SU-DHL-6 (cell line): ENCODE measurements at regions not wholly inside any gene's neighbourhood (a gene's known extent, or its start where the extent isn't known, plus 50 kb on each side); places are given as distances from the start of the nearest gene placed in this dataset.

Experiments
- H2AFZ ChIP-seq: fragments of 200-600 bp; sonication (generic); 2 replicates; pipeline ENCODE4 v1.6.1; 2014; ENCODE audit warnings: low read depth, mild to moderate bottlenecking, moderate library complexity, mixed read lengths, antibody characterized with exemption, low read length; ENCODE audit not compliant: severe bottlenecking
- H3F3A ChIP-seq: fragments of 200-600 bp; shearing (Covaris generic); 2 replicates; pipeline ENCODE4 v1.6.0; 2016; ENCODE audit warnings: antibody characterized with exemption, mild to moderate bottlenecking; ENCODE audit not compliant: insufficient read depth
- H3K27ac ChIP-seq: fragments of 200-600 bp; sonication (generic); 2 replicates; pipeline ENCODE4 v1.5.1; 2016; ENCODE audit warnings: low read depth, mild to moderate bottlenecking, low read length, moderate library complexity, mixed read lengths
- H3K27me3 ChIP-seq: fragments of 200-600 bp; sonication (generic), shearing (Covaris generic); 2 replicates; pipeline ENCODE4 v1.6.0; 2014; ENCODE audit warnings: mild to moderate bottlenecking, low read length
- H3K36me3 ChIP-seq: fragments of 200-600 bp; sonication (generic); 2 replicates; pipeline ENCODE4 v1.6.1; 2014; ENCODE audit warnings: mild to moderate bottlenecking, low read length, mixed read lengths
- H3K4me2 ChIP-seq: fragments of 300-600, 200-600 bp; shearing (Covaris generic), sonication (generic); 2 replicates; pipeline ENCODE4 v1.6.0; 2014; ENCODE audit warnings: low read length, low read depth, mild to moderate bottlenecking; ENCODE audit not compliant: poor library complexity, severe bottlenecking
- H3K4me3 ChIP-seq: fragments of 200-600 bp; sonication (generic); 2 replicates; pipeline ENCODE4 v1.5.1; 2014; ENCODE audit warnings: antibody characterized with exemption, low read length, mild to moderate bottlenecking, mixed read lengths; ENCODE audit not compliant: insufficient read depth, poor library complexity, severe bottlenecking
- H3K79me2 ChIP-seq: fragments of 200-600 bp; sonication (generic); 2 replicates; pipeline ENCODE4 v1.6.1; 2014; ENCODE audit warnings: mild to moderate bottlenecking, low read length, moderate library complexity; ENCODE audit not compliant: insufficient read depth
- H3K9ac ChIP-seq: fragments of 200-600 bp; sonication (generic); 2 replicates; pipeline ENCODE4 v1.7.0; 2014; ENCODE audit warnings: mild to moderate bottlenecking, low read length
- H3K9me2 ChIP-seq: fragments of 200-600 bp; sonication (generic); replicated peaks from 2 replicates; pipeline ENCODE4 v1.6.1; 2014; ENCODE audit warnings: low read length; ENCODE audit not compliant: insufficient read depth
- H3K9me3 ChIP-seq: fragments of 200-600 bp; sonication (generic); 2 replicates; pipeline ENCODE4 v1.6.1; 2014; ENCODE audit warnings: low read length, mixed read lengths; ENCODE audit not compliant: insufficient read depth
- H4K20me1 ChIP-seq: fragments of 200-600 bp; sonication (generic); 2 replicates; pipeline ENCODE4 v1.6.1; 2014; ENCODE audit warnings: low read depth, mild to moderate bottlenecking, antibody characterized with exemption, low read length, moderate library complexity, mixed read lengths
- CTCF ChIP-seq: fragments of 200-600 bp; sonication (generic); IDR thresholded peaks from one replicate; pipeline ENCODE4 v1.5.1; 2017; ENCODE audit warnings: antibody characterized with exemption, mild to moderate bottlenecking, low read length, moderate library complexity; ENCODE audit not compliant: insufficient read depth, poor library complexity, severe bottlenecking
- EZH2phosphoT487 ChIP-seq: fragments of 200-600 bp; sonication (generic), shearing (Covaris generic); conservative IDR thresholded peaks from 2 replicates; pipeline ENCODE4 v1.6.1; 2018; ENCODE audit warnings: mild to moderate bottlenecking, antibody characterized with exemption, low read length, moderate library complexity, mixed read lengths

GRCh38 chr11:44451706-44452105 lies 113.8 kb upstream of the CD82 start:
- Histone ChIP-seq H4K20me1 (no peaks in the 10 kb centered on the region), H3K79me2 (no peaks in the 10 kb centered on the region), H3K9me3 (no peaks in the 10 kb centered on the region), H3K27ac (no peak overlapping the region), H3K27me3 (no peaks in the 10 kb centered on the region), H3K4me2 (no peak overlapping the region), H3F3A (no peaks in the 10 kb centered on the region), H3K4me3 (no peak overlapping the region), H2AFZ (no peak overlapping the region), H3K9me2 (no peaks in the 10 kb centered on the region), H3K36me3 (no peaks in the 10 kb centered on the region), H3K9ac (no peak overlapping the region)
- TF ChIP-seq CTCF: no peak
- no peak for TF ChIP-seq EZH2phosphoT487

GRCh38 chr11:44452827-44453572 lies 112.5 kb upstream of the CD82 start:
- no peaks in the 10 kb centered on the region for H3K9me3 ChIP-seq
- H2AFZ ChIP-seq: no peak overlapping the region
- no peaks in the 10 kb centered on the region for H3K79me2 ChIP-seq
- H3F3A ChIP-seq: no peaks in the 10 kb centered on the region
- H3K4me2 ChIP-seq: no peak overlapping the region
- H3K4me3 ChIP-seq: no peak overlapping the region
- TF ChIP-seq EZH2phosphoT487 (no peak), CTCF (no peak)
- H3K27me3 ChIP-seq: no peaks in the 10 kb centered on the region
- H3K27ac ChIP-seq: no peak overlapping the region
- no peaks in the 10 kb centered on the region for H3K36me3 ChIP-seq
- no peak overlapping the region for H3K9ac ChIP-seq
- H3K9me2 ChIP-seq: no peaks in the 10 kb centered on the region
- no peaks in the 10 kb centered on the region for H4K20me1 ChIP-seq

GRCh38 chr11:44453871-44454270 lies 111.6 kb upstream of the CD82 start:
- no peak overlapping the region for H3K4me2 ChIP-seq
- H4K20me1 ChIP-seq: no peaks in the 10 kb centered on the region
- no peaks in the 10 kb centered on the region for H3K9me3 ChIP-seq
- no peak overlapping the region for H3K27ac ChIP-seq
- no peak overlapping the region for H3K9ac ChIP-seq
- no peak overlapping the region for H3K4me3 ChIP-seq
- H3K27me3 ChIP-seq: no peaks in the 10 kb centered on the region
- H3K9me2 ChIP-seq: no peaks in the 10 kb centered on the region
- no peaks in the 10 kb centered on the region for H3K79me2 ChIP-seq
- no peak for TF ChIP-seq EZH2phosphoT487
- no peak for TF ChIP-seq CTCF
- no peaks in the 10 kb centered on the region for H3K36me3 ChIP-seq
- no peaks in the 10 kb centered on the region for H3F3A ChIP-seq
- H2AFZ ChIP-seq: no peak overlapping the region
